GM21717 (cell line): ENCODE measurements at regions not wholly inside any gene's neighbourhood (a gene's known extent, or its start where the extent isn't known, plus 50 kb on each side); places are given as distances from the start of the nearest gene placed in this dataset.
"Not testable (repeated sequence)": the region's sequence is repeated elsewhere in the genome, so short reads cannot be mapped to it uniquely, and the experiment has no call there.

Experiments used
- ATAC-seq: cut with Tn5 transposase; IDR thresholded peaks from one replicate; pipeline ENCODE4 v1.9.1; 2021; ENCODE audit warnings: mild to moderate bottlenecking, moderate library complexity; ENCODE audit not compliant: unreplicated experiment

GRCh38 chr21:14903172-14903865, 161.5 kb downstream of the NRIP1 start:
- no peak for ATAC-seq

DNA sequence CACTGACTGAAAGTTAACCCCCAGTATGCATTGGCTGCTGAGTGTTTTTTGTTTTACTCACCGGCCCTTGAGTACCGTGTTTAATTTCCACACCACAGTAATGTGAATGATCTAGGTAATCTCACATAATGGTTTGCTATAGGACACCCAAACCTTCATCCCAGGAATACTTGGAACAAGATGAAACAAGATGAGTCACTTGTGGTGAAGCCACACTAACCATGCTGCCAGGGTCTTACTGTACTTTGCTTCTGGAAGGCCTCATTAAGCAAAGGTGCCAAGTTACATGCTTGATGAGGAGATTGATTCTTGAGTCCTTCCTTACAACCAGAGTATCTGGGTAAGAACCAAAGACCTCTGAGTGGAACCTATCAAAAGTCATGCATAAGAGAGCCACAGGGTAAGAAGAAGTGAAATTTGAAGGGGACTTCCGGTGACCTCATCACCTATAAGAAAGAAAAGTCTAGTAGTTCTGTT, 163.3 kb downstream of the NRIP1 start:
- peak; percentile 62 for ATAC-seq

DNA sequence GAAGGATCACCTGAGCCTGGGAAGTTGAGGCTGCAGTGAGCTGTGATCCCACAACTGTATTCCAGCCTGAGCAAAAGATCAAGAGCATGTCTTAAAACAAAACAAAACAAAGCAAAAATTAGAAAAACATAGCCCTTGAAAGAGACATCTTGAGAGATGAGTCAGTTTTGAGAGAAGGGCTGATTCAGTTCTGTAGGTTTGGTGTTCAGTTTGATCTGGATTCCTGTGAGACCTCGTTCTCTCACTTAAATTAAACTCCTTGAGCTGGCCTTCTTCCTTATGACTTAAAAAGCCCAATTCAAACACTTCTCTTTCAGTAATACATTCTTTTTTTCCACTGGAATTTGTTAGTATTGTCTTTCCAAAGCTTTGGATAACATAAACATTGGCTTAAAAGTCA, 164.2 kb downstream of the NRIP1 start:
- ATAC-seq = no peak

DNA sequence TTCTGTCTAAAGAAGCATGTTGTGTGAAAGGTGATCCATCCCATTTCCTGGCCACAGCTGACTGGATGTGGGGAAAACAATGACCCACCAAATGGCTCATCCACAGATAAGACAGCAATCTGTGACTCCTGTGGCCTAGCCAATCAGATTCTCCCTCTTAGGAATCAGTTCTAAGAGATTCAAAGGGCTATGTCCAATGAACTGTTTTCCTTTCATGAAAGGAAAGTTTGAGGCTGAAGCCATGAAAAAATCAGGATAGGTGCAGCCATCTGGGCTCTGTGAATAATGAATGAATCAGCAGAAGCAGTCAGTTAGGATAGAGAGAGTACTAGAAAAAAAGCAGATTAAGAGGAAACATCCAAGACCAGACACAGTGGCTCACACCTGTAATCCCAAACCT, 164.7 kb downstream of the NRIP1 start:
- no peak for ATAC-seq

GRCh38 chr21:14895792-14896191, 169.0 kb downstream of the NRIP1 start:
- ATAC-seq = no peak

DNA sequence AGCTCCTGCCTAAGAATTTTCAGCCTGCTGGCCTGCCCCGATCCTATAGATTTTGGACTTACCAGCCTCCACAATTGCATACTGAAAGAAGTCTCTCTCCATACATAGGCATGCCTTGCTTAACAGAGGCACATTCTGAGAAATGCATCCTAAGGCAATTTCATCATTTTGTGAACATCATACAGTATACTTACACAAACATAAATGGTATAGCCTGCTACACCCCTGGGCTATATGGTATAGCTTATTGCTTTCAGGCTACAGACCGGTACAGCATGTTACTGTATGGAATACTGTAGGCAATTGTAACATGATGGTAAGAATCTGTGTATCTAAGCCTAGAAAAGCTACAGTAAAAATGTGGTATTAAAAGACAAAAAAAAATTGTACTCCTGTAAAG, 174.7 kb downstream of the NRIP1 start:
- no peak for ATAC-seq

DNA sequence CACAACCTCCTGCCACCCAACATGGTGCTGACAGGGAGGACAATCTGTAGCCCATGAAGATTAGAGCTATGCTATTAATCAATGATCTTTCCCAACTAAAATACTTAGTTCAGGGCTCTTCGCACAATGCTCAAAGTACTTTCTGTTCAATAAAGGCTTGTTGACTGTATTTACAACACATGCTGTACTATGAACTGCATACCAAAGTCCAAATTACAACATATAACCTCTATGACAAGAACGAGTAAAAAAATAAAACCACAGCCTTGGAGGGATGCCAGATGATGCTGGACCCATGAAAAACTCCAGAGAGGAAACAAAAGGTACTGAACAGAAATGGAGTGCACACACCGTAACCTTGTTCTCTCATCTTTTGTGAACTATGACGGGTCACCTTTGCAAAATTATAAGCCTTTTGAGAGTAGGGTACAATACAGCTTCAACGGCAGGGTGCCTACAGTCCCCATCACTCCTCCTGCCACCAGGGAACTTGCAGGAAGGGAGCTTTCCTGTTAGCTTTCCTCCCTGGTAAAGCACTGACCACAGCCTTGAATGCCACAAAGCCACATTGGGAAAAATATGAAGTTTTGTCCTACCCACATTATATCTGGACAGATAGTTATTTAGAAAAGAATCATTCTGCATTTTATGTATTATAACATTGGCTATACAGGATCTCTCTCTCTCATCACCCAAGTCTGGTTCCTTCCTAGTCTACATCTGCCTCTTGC, 175.6 kb downstream of the NRIP1 start:
- ATAC-seq = no peak

DNA sequence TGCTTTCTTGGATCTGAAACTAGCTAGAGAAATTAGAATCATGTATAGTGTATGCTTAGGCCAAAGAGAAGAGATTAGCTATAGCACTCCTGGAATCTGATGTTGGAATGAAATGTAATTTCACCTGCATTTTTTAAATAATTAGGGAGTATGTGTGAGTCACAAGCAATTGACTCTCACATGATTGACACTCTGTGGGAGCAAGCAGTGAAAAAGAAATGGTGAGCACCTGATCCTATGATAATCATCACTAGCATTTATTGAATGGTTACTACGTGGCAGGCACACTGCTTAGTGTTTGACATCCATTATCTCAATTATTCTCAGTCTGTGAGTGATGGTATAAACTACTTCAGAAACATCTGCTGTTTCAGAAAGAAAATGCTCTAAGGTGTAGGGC, 176.6 kb downstream of the NRIP1 start:
- ATAC-seq = no peak

- no peak for ATAC-seq
Measured at GRCh38 chr21:14886001-14886400, 178.8 kb downstream of the NRIP1 start.

DNA sequence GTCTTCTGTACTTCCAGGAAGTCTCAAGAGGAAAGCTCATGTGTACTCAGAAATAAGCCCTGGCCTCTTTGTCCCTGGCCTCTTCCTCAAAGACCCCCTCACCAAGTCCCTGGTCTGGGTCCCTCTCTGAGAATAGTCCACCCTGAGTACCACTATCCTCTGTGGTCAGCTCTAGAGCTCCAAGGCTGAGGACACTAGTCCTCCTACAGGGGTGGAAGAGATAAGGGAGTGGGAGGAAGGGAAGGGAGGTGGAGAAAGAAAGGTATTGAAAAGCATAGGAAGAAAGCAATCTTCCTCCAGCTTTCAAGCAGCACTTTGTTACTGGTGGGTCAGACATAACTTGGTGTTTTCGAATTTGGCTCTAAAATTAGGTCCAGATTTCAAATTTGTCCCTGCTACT, 181.4 kb downstream of the NRIP1 start:
- no peak for ATAC-seq

DNA sequence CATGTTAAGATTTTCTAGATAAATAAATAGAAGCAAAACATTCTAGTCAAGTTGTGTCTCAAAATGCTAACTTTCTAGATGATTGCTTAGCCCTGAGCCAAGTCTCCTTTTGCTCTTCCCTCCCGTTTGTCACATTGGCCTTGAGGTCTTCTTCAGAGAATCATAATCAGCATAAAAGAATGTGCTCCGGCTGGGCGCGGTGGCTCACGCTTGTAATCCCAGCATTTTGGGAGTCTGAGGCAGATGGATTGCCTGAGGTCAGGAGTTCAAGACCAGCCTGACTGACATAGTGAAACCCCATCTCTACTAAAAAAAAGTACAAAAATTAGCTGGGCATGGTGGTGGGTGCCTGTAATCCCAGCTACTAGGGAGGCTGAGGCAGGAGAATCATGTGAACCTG, 182.3 kb downstream of the NRIP1 start:
- not testable (repeated sequence) for ATAC-seq

DNA sequence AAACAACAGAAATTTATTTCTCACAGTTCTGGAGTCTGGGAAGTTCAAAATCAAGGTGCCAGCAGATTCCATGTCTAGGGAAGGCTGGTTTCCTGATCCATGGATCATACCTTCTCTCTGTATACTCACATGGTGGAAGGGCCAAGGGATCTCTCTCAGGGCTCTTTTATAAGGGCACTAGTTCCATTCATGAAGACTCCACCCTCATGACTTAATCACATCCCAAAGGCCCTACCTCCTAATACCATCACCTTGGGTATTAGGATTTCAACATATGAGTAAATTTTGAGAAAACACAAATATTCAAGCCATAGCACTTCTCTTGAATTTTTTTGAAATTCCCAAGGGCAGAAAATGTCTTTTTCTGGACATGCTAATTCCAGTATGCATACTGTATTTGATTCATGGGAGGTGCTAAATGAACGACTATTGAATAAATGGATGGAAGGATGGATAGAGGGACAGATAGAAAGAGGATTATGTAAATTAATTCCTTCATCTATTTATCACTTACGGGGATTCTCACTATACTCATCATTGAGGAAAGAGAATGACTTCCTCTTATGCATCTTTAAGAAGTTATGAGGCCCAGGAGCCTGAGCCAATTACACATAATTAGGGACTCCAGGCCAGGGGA, 182.8 kb downstream of the NRIP1 start:
- ATAC-seq = no peak

- no peak for ATAC-seq
Measured at GRCh38 chr21:14880922-14881321, 183.9 kb downstream of the NRIP1 start.

DNA sequence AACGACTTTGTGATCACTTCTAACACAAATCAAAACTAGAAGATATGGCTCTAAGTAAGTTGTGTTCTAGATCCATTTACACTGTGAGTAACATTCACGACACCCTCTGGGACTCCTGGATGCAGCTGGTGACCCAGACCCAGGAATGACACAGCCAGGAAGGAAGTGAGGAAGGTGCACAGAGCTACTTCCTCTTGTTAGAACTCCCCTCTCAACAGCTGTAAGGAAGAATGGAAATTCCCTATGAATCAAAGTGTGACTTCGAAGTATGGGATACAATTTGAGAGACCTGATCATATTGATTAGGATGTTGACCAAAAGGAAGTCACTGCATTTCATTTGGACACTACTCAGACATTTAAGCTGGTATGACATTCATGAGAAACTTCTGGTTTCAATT, 185.3 kb downstream of the NRIP1 start:
- no peak for ATAC-seq

DNA sequence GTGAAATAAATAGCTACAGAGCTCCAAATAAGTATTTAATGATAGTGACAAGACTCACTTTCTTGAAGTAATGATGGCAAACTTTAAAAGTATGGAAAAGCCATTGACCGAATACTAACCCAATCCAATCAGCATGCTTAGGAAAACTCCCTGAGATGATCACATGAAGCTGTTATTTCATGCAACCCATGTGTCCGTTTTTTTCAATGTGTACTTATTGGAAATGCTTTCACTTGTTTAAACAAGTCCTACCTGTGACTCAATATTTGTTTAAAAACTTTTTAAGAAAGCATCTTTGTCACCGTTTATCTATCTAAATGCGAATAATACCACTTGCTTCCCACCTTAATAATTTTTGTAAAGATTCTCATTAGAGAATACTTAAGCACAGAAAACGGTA, 185.8 kb downstream of the NRIP1 start:
- no peak for ATAC-seq

GRCh38 chr21:14877581-14878228, 187.1 kb downstream of the NRIP1 start:
- no peak for ATAC-seq

DNA sequence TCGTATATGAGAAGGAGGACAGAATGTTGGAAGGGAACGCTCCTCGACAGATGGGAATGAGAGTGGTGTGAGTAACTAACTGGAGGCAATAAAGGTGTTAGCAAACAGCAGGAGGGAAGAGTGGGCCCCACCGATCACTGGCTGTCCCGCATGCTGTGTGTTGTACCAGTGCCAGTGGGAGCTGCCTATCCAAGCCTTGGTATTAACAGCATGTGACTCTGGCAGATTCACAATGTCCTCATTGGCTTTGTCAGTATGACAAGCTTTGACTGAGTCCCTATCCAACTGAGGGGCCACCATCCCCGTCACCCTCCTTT, 188.3 kb downstream of the NRIP1 start:
- ATAC-seq = no peak

GRCh38 chr21:14875704-14876523, 188.9 kb downstream of the NRIP1 start:
- ATAC-seq = peak; percentile 59

- ATAC-seq = no peak
Measured at GRCh38 chr21:14875186-14875585, 189.6 kb downstream of the NRIP1 start.

DNA sequence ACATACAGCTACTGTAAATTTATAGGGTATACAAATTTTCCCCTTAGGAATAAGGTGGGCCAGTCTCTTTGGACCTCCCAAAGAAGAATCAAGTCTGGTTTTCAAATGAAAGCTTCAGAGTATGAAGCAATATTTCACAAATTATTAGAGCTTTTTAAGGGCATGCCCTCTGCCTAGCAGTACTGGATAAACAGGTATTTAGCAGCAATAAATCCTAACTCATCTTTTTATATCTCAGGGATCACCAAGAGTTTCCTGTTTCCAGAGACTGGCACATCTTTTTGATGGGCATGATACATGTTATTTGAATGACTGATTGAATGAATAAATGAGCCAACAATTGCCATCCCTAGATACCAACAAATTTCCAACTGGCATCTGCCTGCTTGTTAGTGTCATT, 190.4 kb downstream of the NRIP1 start:
- ATAC-seq = no peak

DNA sequence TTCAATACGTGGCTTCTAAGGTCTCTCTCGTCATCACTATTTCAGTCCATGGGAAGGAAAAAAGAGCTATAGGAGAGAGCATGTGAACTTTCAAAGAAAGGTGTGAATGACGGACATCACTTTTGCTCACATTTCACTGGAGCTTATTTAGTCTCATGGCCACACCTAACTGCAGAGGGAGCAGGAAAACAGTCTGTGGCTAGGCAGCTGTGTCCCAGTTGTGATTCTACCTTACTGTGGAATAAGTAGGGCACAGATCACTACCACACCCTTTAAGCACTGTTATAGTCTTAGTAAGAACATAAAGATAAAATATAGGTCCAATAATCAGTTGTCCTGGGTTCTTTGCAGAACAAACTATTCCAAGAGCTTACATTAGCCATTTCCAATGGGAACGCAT, 192.9 kb downstream of the NRIP1 start:
- no peak for ATAC-seq
